ENCODE measurements at regions not wholly inside any gene's neighbourhood (a gene's known extent, or its start where the extent isn't known, plus 50 kb on each side); places are given as distances from the start of the nearest gene placed in this dataset.

GRCh38 chr22:49204599-49205482, 622.8 kb downstream of the BRD1 start:
- DNase-seq (ENCODE audit: low read depth) = no peak

DNA sequence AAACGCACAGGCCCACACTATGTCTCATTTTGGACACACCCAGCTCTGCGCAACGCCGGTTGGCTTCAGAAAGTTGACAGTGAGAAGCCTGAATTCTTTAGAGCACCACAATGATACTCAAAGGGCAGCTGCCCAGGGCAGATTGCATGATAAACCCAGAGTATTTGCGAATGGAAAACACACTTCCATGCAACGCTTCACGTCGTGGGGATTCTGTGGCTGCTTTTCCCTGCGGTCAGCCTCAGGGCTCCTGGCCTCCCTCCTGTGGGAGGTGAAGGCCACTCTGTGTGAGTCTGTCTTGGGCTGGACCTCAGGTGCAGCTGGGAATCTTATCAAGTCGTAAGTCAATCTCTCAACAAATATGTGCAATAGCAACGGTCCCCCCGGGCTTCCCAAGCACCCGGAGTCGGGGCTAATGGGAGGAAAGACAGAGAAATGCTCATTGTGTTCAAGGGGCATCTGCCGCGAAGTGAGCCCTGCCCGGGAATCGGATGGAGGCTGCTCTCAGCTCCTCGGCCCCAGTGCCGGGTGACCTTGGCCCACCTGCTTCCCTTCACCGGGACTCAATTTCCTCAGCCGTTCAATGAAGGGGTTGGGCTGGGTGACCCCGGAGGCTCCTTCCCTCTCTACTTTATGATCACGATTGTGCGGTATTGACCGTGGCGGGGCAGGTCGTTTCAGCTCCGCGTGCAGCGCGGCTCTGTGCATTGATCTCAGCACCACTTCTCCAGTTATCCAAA, 623.6 kb downstream of the BRD1 start:
- DNase-seq (ENCODE audit: low read depth) = no peak

GRCh38 chr22:49203091-49203858, 624.4 kb downstream of the BRD1 start:
- DNase-seq (ENCODE audit: low read depth) = no peak

DNA sequence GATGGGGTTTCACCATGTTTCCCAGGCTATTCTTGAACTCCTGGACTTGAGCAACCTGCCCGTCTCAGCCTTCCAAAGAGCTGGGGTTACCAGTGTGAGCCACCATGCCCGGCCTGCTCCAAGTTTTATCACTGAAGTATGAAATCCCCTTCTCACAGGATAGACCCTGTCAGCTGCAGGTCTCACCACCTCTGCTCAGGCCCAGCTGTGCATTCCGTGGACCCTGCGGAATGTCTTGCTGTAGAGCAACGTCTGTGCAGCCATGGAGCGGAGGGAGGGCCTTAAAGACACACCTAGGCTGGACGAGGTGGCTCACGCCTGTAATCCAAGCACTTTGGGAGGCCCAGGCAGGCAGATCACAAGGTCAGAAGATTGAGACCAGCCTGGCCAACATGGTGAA, 625.4 kb downstream of the BRD1 start:
- no peak for DNase-seq (ENCODE audit: low read depth)

GRCh38 chr22:49201046-49201970, 626.4 kb downstream of the BRD1 start:
- no peak for DNase-seq (ENCODE audit: low read depth)

GRCh38 chr22:49199224-49199623, 628.4 kb downstream of the BRD1 start:
- DNase-seq (ENCODE audit: low read depth) = no peak

- DNase-seq (ENCODE audit: low read depth) = no peak
These were observed 629.0 kb downstream of the BRD1 start for GRCh38 chr22:49198705-49199084.

GRCh38 chr22:49197986-49198704, 629.5 kb downstream of the BRD1 start:
- no peak for DNase-seq (ENCODE audit: low read depth)

DNA sequence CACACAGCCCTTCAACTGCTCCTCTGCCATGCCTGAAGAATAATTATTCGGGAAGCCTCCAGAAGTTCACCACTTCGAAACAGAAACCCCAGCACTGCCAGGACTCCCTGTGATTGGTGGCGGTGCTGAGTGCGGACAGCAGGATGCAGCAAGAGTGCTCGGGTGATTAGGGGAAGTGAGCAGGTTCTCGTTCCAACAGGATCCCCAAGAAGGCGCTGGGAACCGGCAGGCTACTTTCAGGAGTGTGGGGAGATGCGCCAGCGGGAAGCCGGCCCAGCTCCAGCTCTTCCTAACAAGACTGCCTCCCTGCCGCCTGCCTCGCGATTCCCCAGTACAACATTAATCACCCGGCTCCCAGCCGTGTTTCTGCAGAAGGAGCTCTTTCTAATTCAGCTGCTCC, 630.2 kb downstream of the BRD1 start:
- no peak for DNase-seq (ENCODE audit: low read depth)

GRCh38 chr22:49196046-49196511, 631.6 kb downstream of the BRD1 start:
- DNase-seq (ENCODE audit: low read depth) = no peak

DNA sequence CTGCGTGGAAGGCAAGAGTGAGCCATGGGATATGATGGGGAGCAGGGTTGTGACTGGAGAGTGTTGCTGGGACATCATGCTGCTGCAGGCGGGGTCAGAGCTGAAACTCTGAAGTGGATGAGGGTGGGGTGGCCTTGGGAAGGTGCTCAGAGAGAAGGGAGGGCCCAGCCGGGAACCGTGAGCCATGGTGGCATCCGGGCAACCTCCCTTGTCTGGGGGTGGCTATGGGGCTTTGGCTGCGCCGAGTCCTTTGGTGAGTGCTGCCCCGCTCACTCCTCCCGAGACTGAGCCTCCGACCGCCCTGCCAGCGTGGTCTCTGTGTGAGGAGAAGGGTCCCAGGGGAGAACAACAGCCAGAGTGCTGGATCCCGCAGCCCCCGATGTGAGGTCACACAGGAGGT, 632.0 kb downstream of the BRD1 start:
- no peak for DNase-seq (ENCODE audit: low read depth)

- DNase-seq (ENCODE audit: low read depth) = no peak
These were observed 633.7 kb downstream of the BRD1 start for GRCh38 chr22:49193901-49194465.

GRCh38 chr22:49193348-49193747, 634.3 kb downstream of the BRD1 start:
- DNase-seq (ENCODE audit: low read depth) = no peak

GRCh38 chr22:49192857-49193250, 634.8 kb downstream of the BRD1 start:
- no peak for DNase-seq (ENCODE audit: low read depth)

DNA sequence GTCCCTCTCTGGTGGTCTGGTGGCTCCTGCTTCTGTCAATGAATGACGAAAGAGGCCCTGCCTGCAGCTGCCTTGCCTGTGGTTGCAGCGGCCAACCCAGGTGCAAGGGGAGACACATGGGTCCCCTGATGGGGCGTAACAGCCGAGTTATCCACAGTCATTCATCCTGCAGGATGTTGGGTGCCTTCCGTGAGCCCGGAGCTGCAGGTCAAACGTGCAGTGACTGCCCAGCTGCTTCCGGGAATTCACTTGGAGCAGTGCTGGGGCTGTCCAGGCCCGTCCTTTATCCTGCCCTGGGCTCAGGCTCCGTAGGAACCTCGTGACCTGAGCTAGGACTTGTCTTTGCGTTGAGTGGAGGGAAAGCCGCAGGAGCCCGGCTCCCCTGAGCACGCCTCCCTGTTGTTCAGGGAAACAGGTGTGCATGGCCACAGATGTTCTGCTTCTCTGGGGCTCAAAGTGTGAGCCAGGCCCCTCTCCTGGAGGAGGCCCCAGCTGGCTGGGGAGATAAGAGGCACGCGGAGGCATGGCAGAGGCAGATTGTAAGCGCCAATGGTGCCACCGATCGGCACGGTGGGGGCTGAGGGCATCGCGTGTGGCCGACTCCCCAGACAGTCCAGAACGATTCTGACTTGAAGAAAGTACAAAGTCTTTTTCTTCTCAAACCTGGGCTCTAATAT, 635.4 kb downstream of the BRD1 start:
- no peak for DNase-seq (ENCODE audit: low read depth)

DNA sequence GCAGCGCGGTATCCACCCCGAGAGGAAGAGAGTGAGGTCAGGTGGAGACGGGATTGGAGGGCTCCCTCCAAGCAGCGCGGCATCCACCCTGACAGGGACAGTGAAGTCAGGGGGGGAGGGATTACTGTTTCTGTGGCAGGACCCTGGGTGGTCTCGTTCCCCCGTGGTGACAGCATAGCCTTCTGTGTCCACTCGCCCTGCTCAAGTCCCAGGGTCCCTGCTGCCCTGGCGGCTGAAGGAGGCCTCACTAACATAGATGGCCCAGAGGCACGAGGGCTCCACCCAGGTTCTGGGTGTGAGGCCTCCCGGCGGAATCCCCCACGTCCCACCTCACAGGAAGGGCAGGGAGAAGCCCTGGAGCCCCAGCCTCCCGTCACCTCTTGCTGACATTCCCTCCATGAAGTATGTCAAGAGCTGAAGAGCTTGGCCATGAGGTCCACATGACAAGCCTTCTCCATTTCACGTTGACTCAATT, 636.1 kb downstream of the BRD1 start:
- no peak for DNase-seq (ENCODE audit: low read depth)

- no peak for DNase-seq (ENCODE audit: low read depth)
These were observed 636.7 kb downstream of the BRD1 start for GRCh38 chr22:49190816-49191505.

DNA sequence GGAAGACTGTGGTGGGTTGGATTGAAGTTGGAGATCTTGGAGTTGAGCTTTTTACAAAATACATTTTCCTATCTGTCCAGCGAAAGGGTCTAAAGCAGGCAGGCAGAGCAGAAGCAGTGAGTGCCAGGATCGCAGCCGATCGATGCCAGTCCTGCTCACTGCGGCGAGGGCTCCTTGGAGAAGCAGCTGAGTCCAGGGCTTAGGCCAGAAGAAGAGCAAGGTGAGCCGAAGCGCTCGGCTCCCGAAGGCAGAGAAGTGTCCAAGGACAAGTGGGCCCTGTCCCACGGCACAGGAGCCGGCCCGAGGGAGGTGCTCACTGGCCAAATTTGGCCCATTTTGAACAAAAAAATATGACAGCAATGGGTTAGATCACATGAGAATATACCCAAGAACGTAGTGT, 637.8 kb downstream of the BRD1 start:
- no peak for DNase-seq (ENCODE audit: low read depth)
